Stimulated activated naive CD8-positive, alpha-beta T cell treated with anti-CD3 and anti-CD28 coated beads, Interleukin-15, Interleukin-2, amounts not matched to agents 100 ng/mL and 50 ng/mL, for 24 hours (primary cell): ENCODE measurements at regions not wholly inside any gene's neighbourhood (a gene's known extent, or its start where the extent isn't known, plus 50 kb on each side); places are given as distances from the start of the nearest gene placed in this dataset.

Experiments
- H3K27ac Mint-ChIP-seq: one replicate; pipeline ENCODE4 v1.8.0; 2021; ENCODE audit warnings: mild to moderate bottlenecking, mixed read lengths
- H3K27me3 Mint-ChIP-seq: one replicate; pipeline ENCODE4 v1.8.0; 2021; ENCODE audit warnings: mixed read lengths
- H3K36me3 Mint-ChIP-seq: one replicate; pipeline ENCODE4 v1.8.0; 2021; ENCODE audit warnings: low read depth, mixed read lengths
- H3K4me1 Mint-ChIP-seq: one replicate; pipeline ENCODE4 v1.8.0; 2021; ENCODE audit warnings: low read depth, mixed read lengths
- H3K4me3 Mint-ChIP-seq: one replicate; pipeline ENCODE4 v1.8.0; 2021; ENCODE audit warnings: mild to moderate bottlenecking, mixed read lengths
- H3K9me3 Mint-ChIP-seq: one replicate; pipeline ENCODE4 v1.8.0; 2021; ENCODE audit warnings: mixed read lengths

DNA sequence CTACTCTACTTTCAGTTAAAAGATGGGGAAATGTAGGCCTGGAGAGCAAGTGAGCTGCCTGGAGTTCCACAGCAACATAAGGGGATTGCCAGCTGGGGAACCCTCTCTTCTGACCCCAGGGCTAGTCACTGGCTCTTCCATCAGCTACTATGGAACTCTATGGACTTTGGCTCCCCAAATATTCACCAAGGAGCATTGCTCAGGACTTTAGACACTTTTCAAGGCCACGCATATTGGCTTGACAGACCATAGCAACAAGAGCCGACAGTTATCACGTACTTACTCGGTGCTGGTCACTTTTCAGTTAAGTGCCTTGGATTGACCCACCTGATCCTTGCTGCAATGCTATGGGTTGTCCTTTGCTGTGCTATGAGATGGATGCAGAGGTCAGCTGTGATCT, 360.7 kb upstream of the CHD6 start:
- no peaks in the 10 kb centered on the region for H3K9me3 Mint-ChIP-seq
- no peaks in the 10 kb centered on the region for H3K36me3 Mint-ChIP-seq
- no peaks in the 10 kb centered on the region for H3K4me1 Mint-ChIP-seq
- no peak overlapping the region for H3K4me3 Mint-ChIP-seq
- no peaks in the 10 kb centered on the region for H3K27me3 Mint-ChIP-seq
- H3K27ac Mint-ChIP-seq: no peak overlapping the region

- H3K4me1 Mint-ChIP-seq: no peaks in the 10 kb centered on the region
- H3K27me3 Mint-ChIP-seq: no peaks in the 10 kb centered on the region
- no peak overlapping the region for H3K4me3 Mint-ChIP-seq
- H3K36me3 Mint-ChIP-seq: no peaks in the 10 kb centered on the region
- H3K9me3 Mint-ChIP-seq: no peaks in the 10 kb centered on the region
- no peak overlapping the region for H3K27ac Mint-ChIP-seq
Measured at GRCh38 chr20:41978246-41978790, 360.1 kb upstream of the CHD6 start.

DNA sequence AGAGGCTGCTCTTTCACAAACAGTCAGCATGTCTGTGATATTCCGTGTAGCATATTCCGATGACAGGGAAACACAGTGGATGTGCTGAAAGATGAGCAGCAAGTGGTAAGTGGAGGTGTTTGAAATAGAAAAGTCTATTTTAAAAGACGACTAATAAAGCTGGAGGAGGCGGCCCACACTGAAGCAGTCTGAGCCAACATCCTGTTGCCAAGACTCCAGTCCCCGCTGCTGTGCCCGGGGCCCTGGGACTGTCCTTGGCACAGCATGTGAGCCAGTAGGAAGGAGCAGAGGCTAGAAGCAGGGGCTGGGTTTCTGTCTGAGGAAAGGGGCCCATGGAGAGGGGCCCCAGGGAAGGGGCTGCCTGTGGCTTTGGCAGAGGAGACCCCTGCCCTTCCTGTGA, 351.5 kb upstream of the CHD6 start:
- no peaks in the 10 kb centered on the region for H3K27me3 Mint-ChIP-seq
- no peaks in the 10 kb centered on the region for H3K36me3 Mint-ChIP-seq
- no peak overlapping the region for H3K4me3 Mint-ChIP-seq
- H3K27ac Mint-ChIP-seq: no peak overlapping the region
- H3K4me1 Mint-ChIP-seq: no peaks in the 10 kb centered on the region
- no peaks in the 10 kb centered on the region for H3K9me3 Mint-ChIP-seq

DNA sequence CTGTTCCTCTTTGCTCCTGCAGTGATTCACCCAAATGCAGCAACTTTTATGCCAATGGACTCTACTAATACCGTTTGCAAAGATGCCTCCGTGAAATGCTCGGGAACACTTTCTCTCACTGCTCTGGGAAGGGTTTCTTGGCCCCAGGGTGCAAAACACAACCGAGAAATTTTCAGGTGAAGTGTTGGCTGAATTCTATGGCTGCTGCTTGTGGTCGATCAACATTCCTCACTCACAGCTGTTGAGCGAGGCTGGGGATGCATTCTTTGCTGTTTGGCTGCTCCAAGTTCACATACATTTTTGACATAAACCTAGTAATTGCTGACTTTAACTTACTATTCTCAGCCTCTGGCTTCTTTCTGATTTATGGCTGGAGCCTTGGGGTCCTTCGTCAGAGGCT, 342.0 kb upstream of the CHD6 start:
- Mint-ChIP-seq H3K9me3 (peaks cover 3% of the 10 kb centered on the region), H3K27ac (no peak overlapping the region), H3K36me3 (no peaks in the 10 kb centered on the region), H3K4me1 (no peaks in the 10 kb centered on the region), H3K4me3 (no peak overlapping the region), H3K27me3 (peaks cover under 1% of the 10 kb centered on the region)

- peaks cover 3% of the 10 kb centered on the region for H3K9me3 Mint-ChIP-seq
- peaks cover 6% of the 10 kb centered on the region for H3K27me3 Mint-ChIP-seq
- H3K4me3 Mint-ChIP-seq: no peak overlapping the region
- no peaks in the 10 kb centered on the region for H3K4me1 Mint-ChIP-seq
- H3K36me3 Mint-ChIP-seq: no peaks in the 10 kb centered on the region
- no peak overlapping the region for H3K27ac Mint-ChIP-seq
Measured at GRCh38 chr20:41958391-41958790, 340.2 kb upstream of the CHD6 start.

DNA sequence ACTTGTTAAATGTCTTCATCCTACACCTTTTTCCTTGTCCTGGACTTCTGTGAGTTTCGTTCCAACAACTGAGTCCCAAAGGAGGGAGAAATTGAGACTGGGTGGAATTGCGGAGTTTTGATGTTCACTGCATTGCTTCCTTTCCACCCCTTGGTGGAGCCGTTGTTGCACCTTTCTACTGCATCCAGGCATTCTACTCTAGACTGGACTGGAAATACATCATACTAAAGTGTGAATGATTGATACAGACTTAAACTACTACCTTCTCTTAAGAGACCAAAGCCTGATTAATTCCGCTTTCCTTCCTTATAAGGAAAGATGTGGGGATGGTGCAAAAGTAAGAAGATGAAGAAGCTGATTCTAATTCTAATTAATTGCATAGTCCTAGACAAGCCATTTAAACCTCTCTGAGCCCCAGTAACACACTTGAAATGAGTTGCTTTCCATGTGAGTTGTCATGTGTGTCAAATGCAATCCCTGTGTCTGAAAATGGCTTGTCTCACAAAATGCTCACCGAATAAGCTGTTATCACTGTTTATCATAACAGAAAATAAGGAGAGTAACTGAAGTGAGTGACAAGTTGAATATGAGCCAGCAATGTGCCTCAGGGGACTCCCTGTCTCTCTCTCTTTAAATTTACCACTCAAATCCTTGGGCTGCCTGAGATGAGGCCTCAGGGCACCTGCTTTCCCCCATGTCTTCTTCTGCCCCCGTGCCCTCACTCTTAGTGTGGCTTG, 338.3 kb upstream of the CHD6 start:
- Mint-ChIP-seq H3K27me3 (peaks cover 6% of the 10 kb centered on the region), H3K27ac (no peak overlapping the region), H3K36me3 (no peaks in the 10 kb centered on the region), H3K9me3 (peaks cover 3% of the 10 kb centered on the region), H3K4me3 (no peak overlapping the region), H3K4me1 (no peaks in the 10 kb centered on the region)

GRCh38 chr20:41952166-41952565, 334.0 kb upstream of the CHD6 start:
- Mint-ChIP-seq H3K4me3 (no peak overlapping the region), H3K36me3 (no peaks in the 10 kb centered on the region), H3K27ac (no peak overlapping the region), H3K4me1 (no peaks in the 10 kb centered on the region), H3K9me3 (no peaks in the 10 kb centered on the region), H3K27me3 (peaks cover 6% of the 10 kb centered on the region)

DNA sequence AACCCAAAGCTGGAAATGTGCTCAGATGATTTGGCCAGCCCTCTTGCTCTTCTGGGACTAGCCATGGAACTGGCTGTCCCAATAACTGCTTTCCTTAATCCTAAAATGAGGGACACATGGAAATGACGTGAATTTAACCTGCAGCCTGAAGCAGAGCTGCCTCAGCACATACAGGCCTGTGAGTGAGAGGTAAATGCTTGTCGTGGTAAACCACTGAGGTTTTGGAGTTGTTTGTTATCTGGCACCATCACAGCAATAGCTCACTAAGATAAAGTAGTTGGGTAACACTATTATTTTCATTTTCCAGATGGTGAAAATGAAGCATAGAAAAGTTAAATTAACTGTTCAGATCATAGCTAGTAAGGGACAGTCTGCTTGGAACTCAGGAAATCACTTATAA, 333.4 kb upstream of the CHD6 start:
- Mint-ChIP-seq H3K36me3 (no peaks in the 10 kb centered on the region), H3K27me3 (peaks cover 10% of the 10 kb centered on the region)

GRCh38 chr20:41939659-41940058, 321.5 kb upstream of the CHD6 start:
- Mint-ChIP-seq H3K4me1 (no peaks in the 10 kb centered on the region), H3K9me3 (no peaks in the 10 kb centered on the region), H3K4me3 (no peak overlapping the region), H3K27ac (no peak overlapping the region), H3K27me3 (no peaks in the 10 kb centered on the region), H3K36me3 (no peaks in the 10 kb centered on the region)

More for the DNA sequence above, 333.4 kb upstream of the CHD6 start:
- Mint-ChIP-seq H3K4me1 (no peaks in the 10 kb centered on the region), H3K27ac (no peak overlapping the region), H3K4me3 (no peak overlapping the region), H3K9me3 (no peaks in the 10 kb centered on the region)

GRCh38 chr20:41938353-41938752, 320.2 kb upstream of the CHD6 start:
- Mint-ChIP-seq H3K4me1 (no peaks in the 10 kb centered on the region), H3K27ac (no peak overlapping the region), H3K36me3 (no peaks in the 10 kb centered on the region), H3K4me3 (no peak overlapping the region), H3K27me3 (no peaks in the 10 kb centered on the region), H3K9me3 (no peaks in the 10 kb centered on the region)

DNA sequence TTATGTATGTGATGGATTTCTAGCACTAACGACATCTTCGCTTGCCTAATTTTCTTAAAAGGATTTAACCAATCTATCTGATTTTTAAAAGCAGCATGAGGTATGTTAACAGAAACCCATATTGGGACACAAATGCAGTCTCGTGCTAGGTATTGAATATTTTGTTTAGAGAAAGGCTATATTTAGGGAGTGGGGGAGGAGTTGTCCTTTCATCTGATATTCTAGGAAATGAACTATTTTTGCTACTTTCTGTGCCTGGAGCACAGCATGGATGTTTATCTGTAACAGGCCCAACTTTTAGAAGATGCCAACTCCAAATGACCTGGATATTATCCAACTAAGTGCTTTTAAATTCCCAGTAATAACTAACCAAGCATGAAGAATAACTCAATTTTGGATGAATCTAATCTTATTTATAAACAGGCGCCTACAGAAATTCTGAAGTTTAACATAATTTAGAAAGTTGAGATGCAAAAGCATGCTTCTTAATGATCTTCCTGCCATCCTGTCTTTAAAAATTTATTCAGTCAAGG, 317.1 kb upstream of the CHD6 start:
- no peak overlapping the region for H3K27ac Mint-ChIP-seq
- no peak overlapping the region for H3K4me3 Mint-ChIP-seq
- H3K9me3 Mint-ChIP-seq: no peaks in the 10 kb centered on the region
- no peaks in the 10 kb centered on the region for H3K36me3 Mint-ChIP-seq
- H3K4me1 Mint-ChIP-seq: no peaks in the 10 kb centered on the region
- H3K27me3 Mint-ChIP-seq: no peaks in the 10 kb centered on the region

GRCh38 chr20:41932431-41932830, 314.3 kb upstream of the CHD6 start:
- Mint-ChIP-seq H3K4me1 (no peaks in the 10 kb centered on the region), H3K27ac (no peak overlapping the region)

DNA sequence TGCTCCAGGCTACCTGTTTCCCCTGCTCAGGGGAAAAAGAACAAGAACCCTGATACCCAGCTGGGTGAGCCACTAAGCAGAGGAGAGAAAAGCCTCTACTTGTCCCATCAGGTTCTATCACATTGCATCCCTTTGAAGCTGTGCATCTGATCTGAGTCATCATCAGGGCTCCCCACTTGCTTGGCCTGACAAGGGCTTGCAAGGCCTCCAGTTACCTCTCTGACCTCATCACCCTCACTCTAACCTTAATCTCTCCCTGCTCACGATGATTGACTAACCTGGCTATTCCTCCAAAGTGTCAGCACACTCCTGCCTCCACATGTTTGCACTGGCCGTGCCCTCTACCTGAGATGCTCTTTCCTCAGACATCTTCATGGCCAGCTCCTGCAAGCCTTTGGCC, 309.5 kb upstream of the CHD6 start:
- Mint-ChIP-seq H3K36me3 (no peaks in the 10 kb centered on the region), H3K9me3 (no peaks in the 10 kb centered on the region), H3K4me1 (no peaks in the 10 kb centered on the region), H3K27ac (no peak overlapping the region), H3K27me3 (peaks cover 5% of the 10 kb centered on the region), H3K4me3 (no peak overlapping the region)

More at GRCh38 chr20:41932431-41932830, 314.3 kb upstream of the CHD6 start:
- no peaks in the 10 kb centered on the region for H3K36me3 Mint-ChIP-seq
- H3K9me3 Mint-ChIP-seq: no peaks in the 10 kb centered on the region
- H3K27me3 Mint-ChIP-seq: no peaks in the 10 kb centered on the region
- H3K4me3 Mint-ChIP-seq: no peak overlapping the region

DNA sequence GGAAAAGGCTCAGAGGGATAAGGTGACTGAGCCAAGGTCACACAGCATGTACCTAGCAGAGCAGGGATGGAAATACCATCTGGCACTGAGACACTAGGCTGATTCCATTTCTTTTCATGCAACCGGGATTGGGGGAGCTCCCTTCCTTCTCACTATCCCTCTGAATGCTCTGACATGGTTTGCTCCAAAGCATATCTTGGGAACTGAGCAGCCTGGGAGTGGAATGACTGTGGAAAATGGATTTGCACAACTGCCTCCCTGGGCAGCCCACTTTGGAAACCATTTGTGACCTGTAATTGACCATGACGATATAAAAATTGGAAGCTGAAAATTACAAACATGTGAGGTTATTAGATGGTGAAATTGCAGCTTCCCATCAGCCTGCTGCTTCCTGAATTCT, 309.0 kb upstream of the CHD6 start:
- peaks cover 7% of the 10 kb centered on the region for H3K27me3 Mint-ChIP-seq
- no peaks in the 10 kb centered on the region for H3K4me1 Mint-ChIP-seq
- no peak overlapping the region for H3K27ac Mint-ChIP-seq
- H3K36me3 Mint-ChIP-seq: no peaks in the 10 kb centered on the region
- H3K4me3 Mint-ChIP-seq: no peak overlapping the region
- H3K9me3 Mint-ChIP-seq: no peaks in the 10 kb centered on the region

GRCh38 chr20:41925476-41925875, 307.3 kb upstream of the CHD6 start:
- peaks cover 9% of the 10 kb centered on the region for H3K27me3 Mint-ChIP-seq
- no peaks in the 10 kb centered on the region for H3K9me3 Mint-ChIP-seq
- H3K36me3 Mint-ChIP-seq: no peaks in the 10 kb centered on the region
- H3K27ac Mint-ChIP-seq: no peak overlapping the region
- no peak overlapping the region for H3K4me3 Mint-ChIP-seq
- no peaks in the 10 kb centered on the region for H3K4me1 Mint-ChIP-seq

DNA sequence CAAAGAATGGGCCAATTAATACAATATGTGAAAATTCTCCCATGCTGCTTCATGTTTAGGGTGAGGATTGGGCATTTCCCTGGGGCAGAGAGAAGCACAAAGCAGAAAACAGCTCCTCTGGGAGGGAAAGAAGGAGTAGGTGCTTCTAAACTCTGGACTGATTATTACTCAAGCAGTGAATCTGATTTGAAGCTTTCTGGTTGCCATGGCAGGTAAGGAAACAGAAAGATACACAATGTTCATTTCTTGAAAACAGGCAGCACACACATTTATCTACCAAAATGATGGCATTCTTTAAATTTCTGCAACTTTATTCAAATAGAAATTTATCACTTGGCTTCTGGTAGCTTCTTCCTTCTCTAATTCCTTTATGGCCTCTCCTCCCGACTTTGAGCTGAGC, 305.4 kb upstream of the CHD6 start:
- no peaks in the 10 kb centered on the region for H3K36me3 Mint-ChIP-seq
- no peak overlapping the region for H3K4me3 Mint-ChIP-seq
- peaks cover 9% of the 10 kb centered on the region for H3K27me3 Mint-ChIP-seq
- H3K27ac Mint-ChIP-seq: no peak overlapping the region
- no peaks in the 10 kb centered on the region for H3K4me1 Mint-ChIP-seq
- no peaks in the 10 kb centered on the region for H3K9me3 Mint-ChIP-seq
